ENCODE measurements at regions not wholly inside any gene's neighbourhood (a gene's known extent, or its start where the extent isn't known, plus 50 kb on each side); places are given as distances from the start of the nearest gene placed in this dataset.

DNA sequence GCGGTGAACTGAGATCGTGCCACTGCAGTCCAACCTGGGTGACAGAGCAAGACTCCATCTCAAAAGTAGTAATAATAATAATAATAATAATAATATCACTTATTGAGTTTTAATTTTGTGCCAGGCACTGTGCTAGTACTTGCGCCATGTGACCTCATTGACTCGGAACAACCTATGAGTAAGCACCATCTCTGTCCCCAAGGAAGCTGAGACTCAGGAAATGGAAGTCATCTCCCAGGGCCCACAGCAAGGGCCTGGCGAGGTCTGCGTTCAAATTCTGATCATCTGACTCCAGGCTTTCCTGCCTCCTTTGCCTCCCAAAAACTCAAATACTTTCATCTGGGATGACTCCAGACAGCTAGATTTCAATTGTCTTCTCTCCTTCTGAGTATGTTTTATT is 162.9 kb downstream of the SEC14L1 start:
- FAIRE-seq: no peak
- 96% methylated on average over 6 of the region's 6 CpGs for WGBS (ENCODE audit: low lambda C conversion rate)
- in situ Hi-C loops (cut with HindIII; ENCODE audit: extremely low pct_ligation_motif_present, low pct_unique_long_range_greater_than_20kb) (no loop called here), intact Hi-C loops (cut with micrococcal nuclease; ENCODE audit: unreplicated experiment) (no loop called here)
- ChIA-PET CTCF (ENCODE audit: low intra/inter-chr PET ratio, low total read pairs) (no interaction called here), POLR2A (interaction anchor here (9.7 kb wide), 1 partner anchor 19 kb away, joined by 335 read pairs; no protein-coding TSS in a partner anchor)
- Histone ChIP-seq H3K4me3 (replicated peaks in 1 of 3; ENCODE audit: insufficient read depth in 1 of 3, low read depth in 2 of 3, low read length in 3 of 3) (no peak overlapping the region), H3K36me3 (replicated peaks in 1 of 2; ENCODE audit: control insufficient read depth in 1 of 2, insufficient read depth in 2 of 2, low read length in 2 of 2) (peaks cover 9 to 19% of the 10 kb centered on the region in 2 experiments; a peak in 4 of 5 replicates), H2AFZ (ENCODE audit: low read length) (no peak overlapping the region), H4K20me1 (ENCODE audit: insufficient read depth, low read length) (peaks cover 51% of the 10 kb centered on the region; the same call in 1 of the 2 replicates), H3K4me2 (ENCODE audit: low read depth, low read length) (no peak overlapping the region), H3K9ac (ENCODE audit: insufficient read depth, low read depth, low read length) (no peak overlapping the region), H3K27me3 (ENCODE audit: control insufficient read depth in 1 of 2, insufficient read depth in 2 of 2, low read length in 2 of 2) (no peaks in the 10 kb centered on the region), H3K79me2 (ENCODE audit: insufficient read depth, low read length) (peaks cover 76% of the 10 kb centered on the region), H3K27ac (ENCODE audit: extremely low read length, insufficient read depth, low read length) (no peak overlapping the region), H3K4me1 (ENCODE audit: insufficient read depth, low read length) (peaks cover 78% of the 10 kb centered on the region), H3K9me3 (ENCODE audit: low read length) (no peaks in the 10 kb centered on the region)
- no TSS peak for BruUV-seq (replicated peaks)
- TF ChIP-seq, protein P1, sequence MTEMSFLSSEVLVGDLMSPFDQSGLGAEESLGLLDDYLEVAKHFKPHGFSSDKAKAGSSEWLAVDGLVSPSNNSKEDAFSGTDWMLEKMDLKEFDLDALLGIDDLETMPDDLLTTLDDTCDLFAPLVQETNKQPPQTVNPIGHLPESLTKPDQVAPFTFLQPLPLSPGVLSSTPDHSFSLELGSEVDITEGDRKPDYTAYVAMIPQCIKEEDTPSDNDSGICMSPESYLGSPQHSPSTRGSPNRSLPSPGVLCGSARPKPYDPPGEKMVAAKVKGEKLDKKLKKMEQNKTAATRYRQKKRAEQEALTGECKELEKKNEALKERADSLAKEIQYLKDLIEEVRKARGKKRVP (CRISPR knock-in tag; IDR thresholded peaks at IDR 0.05): no peak
- TF ChIP-seq ZNF331 (CRISPR knock-in tag; IDR thresholded peaks at IDR 0.05): no peak
- TF ChIP-seq, protein P2, sequence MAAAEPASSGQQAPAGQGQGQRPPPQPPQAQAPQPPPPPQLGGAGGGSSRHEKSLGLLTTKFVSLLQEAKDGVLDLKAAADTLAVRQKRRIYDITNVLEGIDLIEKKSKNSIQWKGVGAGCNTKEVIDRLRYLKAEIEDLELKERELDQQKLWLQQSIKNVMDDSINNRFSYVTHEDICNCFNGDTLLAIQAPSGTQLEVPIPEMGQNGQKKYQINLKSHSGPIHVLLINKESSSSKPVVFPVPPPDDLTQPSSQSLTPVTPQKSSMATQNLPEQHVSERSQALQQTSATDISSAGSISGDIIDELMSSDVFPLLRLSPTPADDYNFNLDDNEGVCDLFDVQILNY (CRISPR knock-in tag; conservative IDR thresholded peaks at IDR 0.05): no peak
- TF ChIP-seq HMG20A (CRISPR knock-in tag; IDR thresholded peaks at IDR 0.05; ENCODE audit: borderline replicate concordance): no peak
- TF ChIP-seq PAF1 (CRISPR knock-in tag; IDR thresholded peaks at IDR 0.05): no peak
- TF ChIP-seq BCL6 (CRISPR knock-in tag; IDR thresholded peaks at IDR 0.05): no peak
- TF ChIP-seq ZNF644 (CRISPR knock-in tag; IDR thresholded peaks at IDR 0.05; ENCODE audit: low read depth): no peak
- TF ChIP-seq TCF7 (IDR thresholded peaks at IDR 0.05; ENCODE audit: low read depth): no peak
- no peak for TF ChIP-seq TCF12 (IDR thresholded peaks at IDR 0.05)
- TF ChIP-seq TCF12 (CRISPR knock-in tag; IDR thresholded peaks at IDR 0.05): no peak
- no peak for TF ChIP-seq LCORL (IDR thresholded peaks at IDR 0.05)
- no peak for TF ChIP-seq LCORL (CRISPR knock-in tag; IDR thresholded peaks at IDR 0.05)
- no peak for TF ChIP-seq RARA (CRISPR knock-in tag; IDR thresholded peaks at IDR 0.05)
- TF ChIP-seq ZKSCAN5 (CRISPR knock-in tag; IDR thresholded peaks at IDR 0.05): no peak
- no peak for TF ChIP-seq RFX3 (CRISPR knock-in tag; IDR thresholded peaks at IDR 0.05)
- no peak for TF ChIP-seq SRSF4 (IDR thresholded peaks at IDR 0.05; ENCODE audit: low read depth, low read length, poor library complexity, severe bottlenecking)
- TF ChIP-seq TRIM24 (CRISPR knock-in tag; IDR thresholded peaks at IDR 0.05): no peak
- TF ChIP-seq, protein P3, sequence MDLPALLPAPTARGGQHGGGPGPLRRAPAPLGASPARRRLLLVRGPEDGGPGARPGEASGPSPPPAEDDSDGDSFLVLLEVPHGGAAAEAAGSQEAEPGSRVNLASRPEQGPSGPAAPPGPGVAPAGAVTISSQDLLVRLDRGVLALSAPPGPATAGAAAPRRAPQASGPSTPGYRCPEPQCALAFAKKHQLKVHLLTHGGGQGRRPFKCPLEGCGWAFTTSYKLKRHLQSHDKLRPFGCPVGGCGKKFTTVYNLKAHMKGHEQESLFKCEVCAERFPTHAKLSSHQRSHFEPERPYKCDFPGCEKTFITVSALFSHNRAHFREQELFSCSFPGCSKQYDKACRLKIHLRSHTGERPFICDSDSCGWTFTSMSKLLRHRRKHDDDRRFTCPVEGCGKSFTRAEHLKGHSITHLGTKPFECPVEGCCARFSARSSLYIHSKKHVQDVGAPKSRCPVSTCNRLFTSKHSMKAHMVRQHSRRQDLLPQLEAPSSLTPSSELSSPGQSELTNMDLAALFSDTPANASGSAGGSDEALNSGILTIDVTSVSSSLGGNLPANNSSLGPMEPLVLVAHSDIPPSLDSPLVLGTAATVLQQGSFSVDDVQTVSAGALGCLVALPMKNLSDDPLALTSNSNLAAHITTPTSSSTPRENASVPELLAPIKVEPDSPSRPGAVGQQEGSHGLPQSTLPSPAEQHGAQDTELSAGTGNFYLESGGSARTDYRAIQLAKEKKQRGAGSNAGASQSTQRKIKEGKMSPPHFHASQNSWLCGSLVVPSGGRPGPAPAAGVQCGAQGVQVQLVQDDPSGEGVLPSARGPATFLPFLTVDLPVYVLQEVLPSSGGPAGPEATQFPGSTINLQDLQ (CRISPR knock-in tag; IDR thresholded peaks at IDR 0.05): no peak
- no peak for ATAC-seq
- no peak for DNase-seq (ENCODE audit: low spot score)

Data from HepG2 (cell line).